Endodermal cell (in vitro differentiated cells): ENCODE measurements at regions not wholly inside any gene's neighbourhood (a gene's known extent, or its start where the extent isn't known, plus 50 kb on each side); places are given as distances from the start of the nearest gene placed in this dataset.

Experiments used
- DNase-seq: peaks from one replicate; pipeline ENCODE4 v3.0.0-alpha.2; 2017
- H3K27ac ChIP-seq: 2 replicates; pipeline ENCODE4 v1.5.1; 2013; ENCODE audit warnings: mild to moderate bottlenecking, low read depth, low read length, moderate library complexity
- H3K27me3 ChIP-seq: 2 replicates; pipeline ENCODE4 v1.6.1; 2013; ENCODE audit warnings: mild to moderate bottlenecking, low read length, moderate library complexity; ENCODE audit not compliant: insufficient read depth, control insufficient read depth, poor library complexity, severe bottlenecking
- H3K36me3 ChIP-seq: 2 replicates; pipeline ENCODE4 v1.7.0; 2013; ENCODE audit warnings: mild to moderate bottlenecking, low read length, moderate library complexity; ENCODE audit not compliant: control insufficient read depth, insufficient read depth
- H3K4me1 ChIP-seq: one replicate; pipeline ENCODE4 v1.7.0; 2013; ENCODE audit warnings: low read length; ENCODE audit not compliant: control insufficient read depth, insufficient read depth
- H3K4me3 ChIP-seq: 2 replicates; pipeline ENCODE4 v1.5.1; 2013; ENCODE audit warnings: mild to moderate bottlenecking, low read length, moderate library complexity
- H3K9ac ChIP-seq: 2 replicates; pipeline ENCODE4 v1.6.1; 2013; ENCODE audit warnings: mild to moderate bottlenecking, low read length, moderate library complexity; ENCODE audit not compliant: poor library complexity, severe bottlenecking; ENCODE audit errors: extremely low read depth
- H3K9me3 ChIP-seq: 2 replicates; pipeline ENCODE4 v1.6.1; 2013; ENCODE audit warnings: mild to moderate bottlenecking, low read length, moderate library complexity; ENCODE audit not compliant: control insufficient read depth
- H3K27ac Mint-ChIP-seq: 2 replicates; pipeline ENCODE4 v1.8.0; 2020; ENCODE audit warnings: mixed read lengths
- H3K27me3 Mint-ChIP-seq: 2 replicates; pipeline ENCODE4 v1.8.0; 2021; ENCODE audit warnings: mild to moderate bottlenecking, mixed read lengths; ENCODE audit not compliant: insufficient read depth
- H3K36me3 Mint-ChIP-seq: 2 replicates; pipeline ENCODE4 v1.8.0; 2020; ENCODE audit warnings: low read depth, mixed read lengths
- H3K4me1 Mint-ChIP-seq: 2 replicates; pipeline ENCODE4 v1.8.0; 2020; ENCODE audit warnings: mixed read lengths
- H3K4me3 Mint-ChIP-seq: 2 replicates; pipeline ENCODE4 v1.8.0; 2020; ENCODE audit warnings: mild to moderate bottlenecking, moderate library complexity, mixed read lengths
- H3K9me3 Mint-ChIP-seq: 2 replicates; pipeline ENCODE4 v1.8.0; 2020; ENCODE audit warnings: mild to moderate bottlenecking, mixed read lengths
- CTCF ChIP-seq: fragments of 200-600 bp; sonication (generic); conservative IDR thresholded peaks from 2 replicates; pipeline ENCODE4 v1.5.0; 2021; ENCODE audit warnings: antibody characterized with exemption, mild to moderate bottlenecking
- WGBS, 2 experiments: methylation state at CpG; one replicate each; pipeline versions ENCODE4 v1.1.5 to v1.1.7; 2013; ENCODE audit warnings: missing lambda C conversion rate in 2 of 2, mixed read lengths in 1 of 2; ENCODE audit not compliant: insufficient coverage in 1 of 2, insufficient read length in 1 of 2; 5-methylcytosine and 5-hydroxymethylcytosine counted together

- WGBS, 2 experiments = 80 to 89% methylated on average over 2 to 4 of the region's 4 CpGs
- Mint-ChIP-seq H3K36me3 (no peaks in the 10 kb centered on the region), H3K9me3 (no peaks in the 10 kb centered on the region), H3K27ac (no peak overlapping the region), H3K4me3 (no peak overlapping the region), H3K27me3 (no peaks in the 10 kb centered on the region), H3K4me1 (no peaks in the 10 kb centered on the region)
- Histone ChIP-seq H3K4me1 (no peaks in the 10 kb centered on the region), H3K4me3 (no peak overlapping the region), H3K36me3 (no peaks in the 10 kb centered on the region), H3K27ac (no peak overlapping the region), H3K9me3 (no peaks in the 10 kb centered on the region), H3K27me3 (no peaks in the 10 kb centered on the region), H3K9ac (no peak overlapping the region)
- no peak for TF ChIP-seq CTCF
- DNase-seq = no peak
Observed at GRCh38 chr6:113203715-113204110, 653.4 kb upstream of the MARCKS start.

- H3K9me3 ChIP-seq = no peaks in the 10 kb centered on the region
- no peak for DNase-seq
- Mint-ChIP-seq H3K27ac (no peak overlapping the region), H3K36me3 (no peaks in the 10 kb centered on the region), H3K4me3 (no peak overlapping the region), H3K9me3 (no peaks in the 10 kb centered on the region), H3K27me3 (no peaks in the 10 kb centered on the region), H3K4me1 (no peaks in the 10 kb centered on the region)
- H3K4me1 ChIP-seq = no peaks in the 10 kb centered on the region
- no peak overlapping the region for H3K4me3 ChIP-seq
- H3K36me3 ChIP-seq = no peaks in the 10 kb centered on the region
- no peak for TF ChIP-seq CTCF
- WGBS, 2 experiments = no CpG with 5 or more reads among the region's 1 CpG
- no peak overlapping the region for H3K27ac ChIP-seq
- H3K27me3 ChIP-seq = no peaks in the 10 kb centered on the region
- H3K9ac ChIP-seq = no peak overlapping the region
Observed at GRCh38 chr6:113205553-113205952, 651.6 kb upstream of the MARCKS start.

GRCh38 chr6:113208726-113209125 lies 648.4 kb upstream of the MARCKS start:
- H3K9me3 ChIP-seq = no peaks in the 10 kb centered on the region
- no peaks in the 10 kb centered on the region for H3K9me3 Mint-ChIP-seq
- no peak for DNase-seq
- no CpG with 5 or more reads among the region's 2 CpGs for WGBS, 2 experiments
- no peak overlapping the region for H3K27ac Mint-ChIP-seq
- no peaks in the 10 kb centered on the region for H3K36me3 Mint-ChIP-seq
- no peaks in the 10 kb centered on the region for H3K4me1 Mint-ChIP-seq
- no peak overlapping the region for H3K9ac ChIP-seq
- no peak overlapping the region for H3K4me3 ChIP-seq
- TF ChIP-seq CTCF = no peak
- H3K36me3 ChIP-seq = no peaks in the 10 kb centered on the region
- H3K27ac ChIP-seq = no peak overlapping the region
- no peaks in the 10 kb centered on the region for H3K4me1 ChIP-seq
- no peaks in the 10 kb centered on the region for H3K27me3 Mint-ChIP-seq
- H3K4me3 Mint-ChIP-seq = no peak overlapping the region
- H3K27me3 ChIP-seq = no peaks in the 10 kb centered on the region
